ENCODE measurements at regions not wholly inside any gene's neighbourhood (a gene's known extent, or its start where the extent isn't known, plus 50 kb on each side); places are given as distances from the start of the nearest gene placed in this dataset.

DNA sequence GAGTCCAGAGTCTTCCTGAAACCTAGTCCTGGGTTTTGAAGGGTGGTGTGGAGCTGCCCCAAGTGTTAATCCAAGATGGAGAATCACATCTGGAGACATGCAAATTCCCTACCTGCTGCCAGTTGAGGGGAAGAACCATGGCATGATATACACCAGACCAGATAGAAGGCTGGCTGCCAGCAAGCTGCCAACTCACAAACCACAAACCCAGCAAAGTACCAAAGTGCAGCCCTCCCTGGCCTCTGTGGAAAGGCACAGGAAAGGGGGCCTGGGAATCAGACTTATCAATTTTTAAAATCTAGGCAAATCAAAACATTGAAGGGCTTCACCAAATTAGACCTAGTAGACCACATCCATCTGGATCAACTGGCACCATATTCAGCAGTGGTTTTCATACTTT is 157.0 kb downstream of the TMEM26 start:
- Histone ChIP-seq H4K20me1 (ENCODE audit: insufficient read depth, low read length) (no peaks in the 10 kb centered on the region), H3K9me1 (ENCODE audit: insufficient read depth, low read length) (0 out of 2 replicates have a peak, but pooled peaks cover 3% of the 10 kb centered on the region), H3K36me3 (ENCODE audit: control insufficient read depth, insufficient read depth, low read length) (no peaks in the 10 kb centered on the region), H2BK20ac (ENCODE audit: low read depth, low read length) (no peak overlapping the region), H3K14ac (replicated peaks; ENCODE audit: low read depth, low read length) (no peak overlapping the region), H2AFZ (replicated peaks; ENCODE audit: low read length, poor library complexity) (no peak overlapping the region), H3K9ac (ENCODE audit: low read depth, low read length) (no peak overlapping the region), H3K4me3 (ENCODE audit: insufficient read depth, low read depth, low read length) (no peak overlapping the region), H3K9me3 (ENCODE audit: control insufficient read depth, insufficient read depth, low read length) (peaks cover 4% of the 10 kb centered on the region; the same call in 1 of the 2 replicates), H3K56ac (ENCODE audit: extremely low read depth, insufficient read depth, low read length) (no peak overlapping the region), H3K23ac (ENCODE audit: low read depth, low read length) (no peak overlapping the region), H2AK9ac (replicated peaks; ENCODE audit: low read depth, low read length, poor library complexity) (no peak overlapping the region), H3K27me3 (ENCODE audit: control insufficient read depth, insufficient read depth, low read length) (no peaks in the 10 kb centered on the region; the same call in 1 of the 2 replicates), H2BK15ac (ENCODE audit: low read depth, low read length) (no peak overlapping the region), H3K4me2 (ENCODE audit: low read depth, low read length) (no peak overlapping the region), H4K91ac (ENCODE audit: insufficient read depth, low read depth, low read length) (no peak overlapping the region), H2BK120ac (ENCODE audit: low read depth, low read length) (no peak overlapping the region), H3K27ac (ENCODE audit: insufficient read depth, low read length) (no peak overlapping the region), H4K8ac (ENCODE audit: low read depth in 2 of 2, low read length in 2 of 2) (no peak overlapping the region), H3K79me1 (ENCODE audit: low read depth in 1 of 2, low read length in 2 of 2) (no peaks in the 10 kb centered on the region), H2BK5ac (ENCODE audit: low read depth, low read length, poor library complexity, severe bottlenecking) (no peak overlapping the region), H3K4me1 (ENCODE audit: control insufficient read depth, insufficient read depth, low read length) (no peaks in the 10 kb centered on the region; the same call in 1 of the 2 replicates), H3K4ac (ENCODE audit: low read depth, low read length) (no peak overlapping the region), H4K5ac (ENCODE audit: low read depth, low read length) (no peak overlapping the region), H3K18ac (ENCODE audit: low read depth, low read length) (no peak overlapping the region), H2AK5ac (ENCODE audit: low read depth, low read length) (no peak overlapping the region)
- POLR2A ChIA-PET (ENCODE audit: unreplicated experiment) = no interaction called here
- DNase-seq = no peak
- BruUV-seq (replicated peaks) = no TSS peak
- CTCF ChIA-PET = no interaction called here
- dilution Hi-C loops (cut with HindIII; ENCODE audit: low sequenced_read_pairs, unreplicated experiment) = no loop called here
- TF ChIP-seq CHD1 (IDR thresholded peaks at IDR 0.05; ENCODE audit: low read depth, low read length) (no peak), NFE2L2 (IDR thresholded peaks at IDR 0.05; ENCODE audit: low read depth, low read length) (no peak), MXI1 (IDR thresholded peaks at IDR 0.05; ENCODE audit: borderline replicate concordance, low read depth, low read length) (no peak), RCOR1 (IDR thresholded peaks at IDR 0.05; ENCODE audit: insufficient replicate concordance, low read length) (no peak), CEBPB (IDR thresholded peaks at IDR 0.05; ENCODE audit: low read depth, low read length) (no peak), FOS (IDR thresholded peaks at IDR 0.05; ENCODE audit: low read depth, low read length) (no peak), RFX5 (IDR thresholded peaks at IDR 0.05; ENCODE audit: low read depth, low read length) (no peak), BHLHE40 (IDR thresholded peaks at IDR 0.05; ENCODE audit: low read depth, low read length) (no peak), POLR2A (IDR thresholded peaks at IDR 0.05; ENCODE audit: low read depth, low read length) (no peak), RAD21 (IDR thresholded peaks at IDR 0.05; ENCODE audit: low read length) (no peak), MAZ (IDR thresholded peaks at IDR 0.05; ENCODE audit: borderline replicate concordance, low read depth, low read length) (no peak), SMC3 (IDR thresholded peaks at IDR 0.05; ENCODE audit: low read depth, low read length) (no peak)
- TF ChIP-seq, protein P1, sequence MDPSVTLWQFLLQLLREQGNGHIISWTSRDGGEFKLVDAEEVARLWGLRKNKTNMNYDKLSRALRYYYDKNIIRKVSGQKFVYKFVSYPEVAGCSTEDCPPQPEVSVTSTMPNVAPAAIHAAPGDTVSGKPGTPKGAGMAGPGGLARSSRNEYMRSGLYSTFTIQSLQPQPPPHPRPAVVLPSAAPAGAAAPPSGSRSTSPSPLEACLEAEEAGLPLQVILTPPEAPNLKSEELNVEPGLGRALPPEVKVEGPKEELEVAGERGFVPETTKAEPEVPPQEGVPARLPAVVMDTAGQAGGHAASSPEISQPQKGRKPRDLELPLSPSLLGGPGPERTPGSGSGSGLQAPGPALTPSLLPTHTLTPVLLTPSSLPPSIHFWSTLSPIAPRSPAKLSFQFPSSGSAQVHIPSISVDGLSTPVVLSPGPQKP (IDR thresholded peaks at IDR 0.05; ENCODE audit: borderline replicate concordance, low read depth, low read length) = no peak
- TF ChIP-seq, protein P2, sequence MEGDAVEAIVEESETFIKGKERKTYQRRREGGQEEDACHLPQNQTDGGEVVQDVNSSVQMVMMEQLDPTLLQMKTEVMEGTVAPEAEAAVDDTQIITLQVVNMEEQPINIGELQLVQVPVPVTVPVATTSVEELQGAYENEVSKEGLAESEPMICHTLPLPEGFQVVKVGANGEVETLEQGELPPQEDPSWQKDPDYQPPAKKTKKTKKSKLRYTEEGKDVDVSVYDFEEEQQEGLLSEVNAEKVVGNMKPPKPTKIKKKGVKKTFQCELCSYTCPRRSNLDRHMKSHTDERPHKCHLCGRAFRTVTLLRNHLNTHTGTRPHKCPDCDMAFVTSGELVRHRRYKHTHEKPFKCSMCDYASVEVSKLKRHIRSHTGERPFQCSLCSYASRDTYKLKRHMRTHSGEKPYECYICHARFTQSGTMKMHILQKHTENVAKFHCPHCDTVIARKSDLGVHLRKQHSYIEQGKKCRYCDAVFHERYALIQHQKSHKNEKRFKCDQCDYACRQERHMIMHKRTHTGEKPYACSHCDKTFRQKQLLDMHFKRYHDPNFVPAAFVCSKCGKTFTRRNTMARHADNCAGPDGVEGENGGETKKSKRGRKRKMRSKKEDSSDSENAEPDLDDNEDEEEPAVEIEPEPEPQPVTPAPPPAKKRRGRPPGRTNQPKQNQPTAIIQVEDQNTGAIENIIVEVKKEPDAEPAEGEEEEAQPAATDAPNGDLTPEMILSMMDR (conservative IDR thresholded peaks at IDR 0.05; ENCODE audit: low read depth, low read length) = no peak
- TF ChIP-seq, protein P3, sequence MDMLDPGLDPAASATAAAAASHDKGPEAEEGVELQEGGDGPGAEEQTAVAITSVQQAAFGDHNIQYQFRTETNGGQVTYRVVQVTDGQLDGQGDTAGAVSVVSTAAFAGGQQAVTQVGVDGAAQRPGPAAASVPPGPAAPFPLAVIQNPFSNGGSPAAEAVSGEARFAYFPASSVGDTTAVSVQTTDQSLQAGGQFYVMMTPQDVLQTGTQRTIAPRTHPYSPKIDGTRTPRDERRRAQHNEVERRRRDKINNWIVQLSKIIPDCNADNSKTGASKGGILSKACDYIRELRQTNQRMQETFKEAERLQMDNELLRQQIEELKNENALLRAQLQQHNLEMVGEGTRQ (IDR thresholded peaks at IDR 0.05; ENCODE audit: low read depth, low read length) = no peak
- no peak for ATAC-seq (ENCODE audit: low read depth)
- in situ Hi-C loops (cut with MboI; ENCODE audit: low sequenced_read_pairs) = no loop called here
- intact Hi-C loops (cut with micrococcal nuclease) = no loop called here
